Stimulated activated naive CD8-positive, alpha-beta T cell treated with anti-CD3 and anti-CD28 coated beads, Interleukin-15, amount 100 ng/mL, for 72 hours (primary cell): ENCODE measurements at regions not wholly inside any gene's neighbourhood (a gene's known extent, or its start where the extent isn't known, plus 50 kb on each side); places are given as distances from the start of the nearest gene placed in this dataset.

ENCODE experiments used
- ATAC-seq: fragments of 150-1000 bp; cut with Tn5 transposase; 2 replicates; pipeline ENCODE4 v1.10.0; 2021; ENCODE audit warnings: mild to moderate bottlenecking, moderate library complexity
- DNase-seq, 2 donors: peaks; one replicate each; pipeline ENCODE4 v3.0.0; 2021 to 2022
- H3K27ac Mint-ChIP-seq, 2 donors: one replicate each; pipeline ENCODE4 v1.8.0; 2022; ENCODE audit warnings: mild to moderate bottlenecking in 2 of 2, mixed read lengths in 2 of 2, moderate library complexity in 2 of 2
- H3K27me3 Mint-ChIP-seq: one replicate; pipeline ENCODE4 v1.8.0; 2022; ENCODE audit warnings: mixed read lengths
- H3K4me1 Mint-ChIP-seq: one replicate; pipeline ENCODE4 v1.8.0; 2022; ENCODE audit warnings: mild to moderate bottlenecking, mixed read lengths
- H3K4me3 Mint-ChIP-seq, 2 donors: one replicate each; pipeline ENCODE4 v1.8.0; 2022; ENCODE audit warnings: mild to moderate bottlenecking in 2 of 2, mixed read lengths in 2 of 2, moderate library complexity in 1 of 2
- H3K9me3 Mint-ChIP-seq, 2 donors: one replicate each; pipeline ENCODE4 v1.8.0; 2022; ENCODE audit warnings: mixed read lengths in 2 of 2

GRCh38 chr14:61183196-61183885, 97.8 kb downstream of the TMEM30B start:
- Mint-ChIP-seq H3K4me1 (peaks cover 14% of the 10 kb centered on the region), H3K4me3 (no peak overlapping the region), H3K9me3 (no peaks in the 10 kb centered on the region), H3K27me3 (peaks cover 62% of the 10 kb centered on the region), H3K27ac (no peak overlapping the region)
- DNase-seq (no peak), ATAC-seq (peak; percentile 47)

- H3K27me3 Mint-ChIP-seq: peaks cover 41% of the 10 kb centered on the region
- DNase-seq (no peak), ATAC-seq (no peak)
- no peaks in the 10 kb centered on the region for H3K9me3 Mint-ChIP-seq
- no peak overlapping the region for H3K4me3 Mint-ChIP-seq
- no peak overlapping the region for H3K27ac Mint-ChIP-seq
- H3K4me1 Mint-ChIP-seq: peaks cover 23% of the 10 kb centered on the region
These were observed 101.2 kb downstream of the TMEM30B start for GRCh38 chr14:61179796-61180398.

GRCh38 chr14:61179061-61179690, 102.0 kb downstream of the TMEM30B start:
- H3K4me1 Mint-ChIP-seq: peaks cover 23% of the 10 kb centered on the region
- no peak for DNase-seq
- ATAC-seq: no peak
- peaks cover 34% of the 10 kb centered on the region for H3K27me3 Mint-ChIP-seq
- no peak overlapping the region for H3K4me3 Mint-ChIP-seq
- H3K27ac Mint-ChIP-seq: no peak overlapping the region
- no peaks in the 10 kb centered on the region for H3K9me3 Mint-ChIP-seq

- ATAC-seq (peak; percentile 72), DNase-seq (peak in 1 of 2 donors; percentile 42)
- peaks cover 21% of the 10 kb centered on the region for H3K4me1 Mint-ChIP-seq
- H3K4me3 Mint-ChIP-seq: peak overlapping the region; percentile 34 to 55
- H3K9me3 Mint-ChIP-seq: no peaks in the 10 kb centered on the region
- peaks cover 32% of the 10 kb centered on the region for H3K27me3 Mint-ChIP-seq
- H3K27ac Mint-ChIP-seq: peak overlapping the region; percentile 16 to 44
These were observed 102.7 kb downstream of the TMEM30B start for GRCh38 chr14:61178226-61179060.

GRCh38 chr14:61177279-61178225, 103.6 kb downstream of the TMEM30B start:
- Mint-ChIP-seq H3K4me3 (peak overlapping the region; percentile 34 to 55), H3K27me3 (peaks cover 27% of the 10 kb centered on the region), H3K27ac (peak overlapping the region; percentile 44 to 79), H3K4me1 (peaks cover 17% of the 10 kb centered on the region), H3K9me3 (no peaks in the 10 kb centered on the region)
- no peak for DNase-seq
- peak; percentile 50 for ATAC-seq

- H3K4me1 Mint-ChIP-seq: peaks cover 17% of the 10 kb centered on the region
- no peak overlapping the region for H3K27ac Mint-ChIP-seq
- DNase-seq (no peak), ATAC-seq (no peak)
- H3K9me3 Mint-ChIP-seq: no peaks in the 10 kb centered on the region
- H3K27me3 Mint-ChIP-seq: peaks cover 22% of the 10 kb centered on the region
- no peak overlapping the region for H3K4me3 Mint-ChIP-seq
These were observed 104.5 kb downstream of the TMEM30B start for GRCh38 chr14:61176686-61177085.

- Mint-ChIP-seq H3K27me3 (peaks cover 28% of the 10 kb centered on the region), H3K9me3 (no peaks in the 10 kb centered on the region), H3K4me3 (no peak overlapping the region), H3K4me1 (peaks cover 17% of the 10 kb centered on the region), H3K27ac (no peak overlapping the region)
- ATAC-seq (no peak), DNase-seq (no peak)
These were observed 106.2 kb downstream of the TMEM30B start for GRCh38 chr14:61174987-61175386.

- H3K27ac Mint-ChIP-seq: no peak overlapping the region
- no peak overlapping the region for H3K4me3 Mint-ChIP-seq
- DNase-seq: no peak
These were observed 106.7 kb downstream of the TMEM30B start for GRCh38 chr14:61174441-61174891.

GRCh38 chr14:61171727-61172126, 109.4 kb downstream of the TMEM30B start:
- DNase-seq (no peak), ATAC-seq (no peak)
- Mint-ChIP-seq H3K4me1 (no peaks in the 10 kb centered on the region), H3K27ac (no peak overlapping the region), H3K9me3 (no peaks in the 10 kb centered on the region), H3K27me3 (peaks cover 12% of the 10 kb centered on the region), H3K4me3 (no peak overlapping the region)

More at GRCh38 chr14:61174441-61174891, 106.7 kb downstream of the TMEM30B start:
- peaks cover 17% of the 10 kb centered on the region for H3K4me1 Mint-ChIP-seq
- H3K9me3 Mint-ChIP-seq: no peaks in the 10 kb centered on the region
- no peak for ATAC-seq
- peaks cover 32% of the 10 kb centered on the region for H3K27me3 Mint-ChIP-seq

GRCh38 chr14:61168141-61168540, 113.0 kb downstream of the TMEM30B start:
- ATAC-seq (no peak), DNase-seq (no peak)
- no peak overlapping the region for H3K27ac Mint-ChIP-seq
- peaks cover 21% of the 10 kb centered on the region for H3K27me3 Mint-ChIP-seq
- H3K4me1 Mint-ChIP-seq: no peaks in the 10 kb centered on the region
- peaks cover 3 to 8% of the 10 kb centered on the region in 2 donors for H3K9me3 Mint-ChIP-seq
- H3K4me3 Mint-ChIP-seq: no peak overlapping the region

- no peak overlapping the region for H3K27ac Mint-ChIP-seq
- no peak for DNase-seq
- H3K4me1 Mint-ChIP-seq: no peaks in the 10 kb centered on the region
- H3K4me3 Mint-ChIP-seq: no peak overlapping the region
- H3K9me3 Mint-ChIP-seq: peaks cover 3 to 8% of the 10 kb centered on the region in 2 donors
- H3K27me3 Mint-ChIP-seq: peaks cover 21% of the 10 kb centered on the region
- ATAC-seq: no peak
These were observed 113.5 kb downstream of the TMEM30B start for GRCh38 chr14:61167642-61168041.

- Mint-ChIP-seq H3K4me3 (no peak overlapping the region), H3K27ac (no peak overlapping the region), H3K27me3 (peaks cover 44% of the 10 kb centered on the region), H3K9me3 (peaks cover 3 to 8% of the 10 kb centered on the region in 2 donors), H3K4me1 (no peaks in the 10 kb centered on the region)
- no peak for DNase-seq
- ATAC-seq: no peak
These were observed 120.3 kb downstream of the TMEM30B start for GRCh38 chr14:61160798-61161197.

GRCh38 chr14:61154641-61155040, 126.5 kb downstream of the TMEM30B start:
- Mint-ChIP-seq H3K4me3 (no peak overlapping the region), H3K4me1 (no peaks in the 10 kb centered on the region), H3K27ac (no peak overlapping the region), H3K27me3 (peaks cover 22% of the 10 kb centered on the region), H3K9me3 (no peaks in the 10 kb centered on the region)
- ATAC-seq: no peak
- no peak for DNase-seq

GRCh38 chr14:61153914-61154545, 127.1 kb downstream of the TMEM30B start:
- Mint-ChIP-seq H3K27me3 (peaks cover 22% of the 10 kb centered on the region), H3K4me1 (no peaks in the 10 kb centered on the region), H3K4me3 (no peak overlapping the region), H3K27ac (peak overlapping the region in 1 of 2 donors; percentile 61), H3K9me3 (no peaks in the 10 kb centered on the region)
- no peak for DNase-seq
- no peak for ATAC-seq
